Panc1 (cell line): ENCODE measurements at regions not wholly inside any gene's neighbourhood (a gene's known extent, or its start where the extent isn't known, plus 50 kb on each side); places are given as distances from the start of the nearest gene placed in this dataset.

Experiments used
- CTCF ChIP-seq: fragments of 450-650 bp; IDR thresholded peaks from 2 replicates; pipeline ENCODE4 v1.5.1; 2017; ENCODE audit warnings: mild to moderate bottlenecking
- POLR2AphosphoS5 ChIP-seq: IDR thresholded peaks from 2 replicates; pipeline ENCODE4 v1.6.1; 2012; ENCODE audit warnings: mild to moderate bottlenecking, low read depth, low read length, moderate library complexity
- REST ChIP-seq, 2 experiments: IDR thresholded peaks; 2 replicates each; pipeline ENCODE4 v1.6.1; 2011 to 2012; ENCODE audit warnings: low read depth in 2 of 2, control low read depth in 1 of 2, low read length in 1 of 2, mild to moderate bottlenecking in 1 of 2, moderate library complexity in 1 of 2; ENCODE audit not compliant: insufficient read depth in 1 of 2
- TCF7L2 ChIP-seq: IDR thresholded peaks from 2 replicates; pipeline ENCODE4 v1.6.1; 2011; ENCODE audit warnings: mild to moderate bottlenecking, low read depth, low read length, inconsistent platforms

GRCh38 chr20:59385038-59385437 lies 84.6 kb downstream of the EDN3 start:
- TF ChIP-seq POLR2AphosphoS5 (no peak), CTCF (no peak), TCF7L2 (no peak), REST (IDR thresholded peaks at IDR 0.05; ENCODE audit: insufficient read depth in 1 of 2, low read depth in 2 of 2, low read length in 1 of 2) (no peak)
